Natural killer cell treated with Interleukin-12 subunit alpha and Interleukin-12 subunit beta and Interleukin-15 and Interleukin-18, amount 100 ng/mL, for 72 hours (primary cell): ENCODE measurements at regions not wholly inside any gene's neighbourhood (a gene's known extent, or its start where the extent isn't known, plus 50 kb on each side); places are given as distances from the start of the nearest gene placed in this dataset.

Experiments used
- ATAC-seq, 2 donors: fragments of 150-1000 bp; cut with Tn5 transposase in 1 of 2; sonication (Bioruptor Pico), chemical (Tn5 transposase) in 1 of 2; 2 replicates each; pipeline ENCODE4 v1.10.0; 2021
- DNase-seq: peaks from one replicate; pipeline ENCODE4 v3.0.0; 2022; ENCODE audit warnings: low spot score
- H3K27ac Mint-ChIP-seq, 2 donors: 1 replicate in 1 of 2; 2 replicates in 1 of 2; pipeline ENCODE4 v1.8.0; 2022; ENCODE audit warnings: mixed read lengths in 2 of 2, mild to moderate bottlenecking in 1 of 2, moderate library complexity in 1 of 2
- H3K27me3 Mint-ChIP-seq, 2 donors: 1 replicate in 1 of 2; 2 replicates in 1 of 2; pipeline ENCODE4 v1.8.0; 2022; ENCODE audit warnings: mixed read lengths in 2 of 2
- H3K36me3 Mint-ChIP-seq: one replicate; pipeline ENCODE4 v1.8.0; 2022; ENCODE audit warnings: mixed read lengths
- H3K4me1 Mint-ChIP-seq, 2 donors: 1 replicate in 1 of 2; 2 replicates in 1 of 2; pipeline ENCODE4 v1.8.0; 2022; ENCODE audit warnings: low read depth in 2 of 2, mixed read lengths in 2 of 2, mild to moderate bottlenecking in 1 of 2
- H3K4me3 Mint-ChIP-seq: one replicate; pipeline ENCODE4 v1.8.0; 2022; ENCODE audit warnings: mixed read lengths
- H3K9me3 Mint-ChIP-seq: 2 replicates; pipeline ENCODE4 v1.8.0; 2022; ENCODE audit warnings: mixed read lengths

- Mint-ChIP-seq H3K9me3 (no peaks in the 10 kb centered on the region), H3K4me1 (no peaks in the 10 kb centered on the region)
Measured at GRCh38 chr22:48440673-48441552, 1386.8 kb downstream of the BRD1 start.

GRCh38 chr22:48440176-48440575, 1387.5 kb downstream of the BRD1 start:
- H3K4me3 Mint-ChIP-seq, result no peak overlapping the region
- H3K27ac Mint-ChIP-seq, result no peak overlapping the region
- H3K36me3 Mint-ChIP-seq, result no peaks in the 10 kb centered on the region
- DNase-seq (no peak), ATAC-seq (no peak)
- H3K4me1 Mint-ChIP-seq, result no peaks in the 10 kb centered on the region
- H3K9me3 Mint-ChIP-seq, result no peaks in the 10 kb centered on the region
- peaks cover 0 to 7% of the 10 kb centered on the region in 2 donors for H3K27me3 Mint-ChIP-seq

More at GRCh38 chr22:48440673-48441552, 1386.8 kb downstream of the BRD1 start:
- ATAC-seq (no peak), DNase-seq (no peak)
- Mint-ChIP-seq H3K4me3 (no peak overlapping the region), H3K27ac (no peak overlapping the region), H3K27me3 (peaks cover 0 to 7% of the 10 kb centered on the region in 2 donors), H3K36me3 (no peaks in the 10 kb centered on the region)

GRCh38 chr22:48439560-48440135, 1388.0 kb downstream of the BRD1 start:
- Mint-ChIP-seq H3K36me3 (no peaks in the 10 kb centered on the region), H3K4me1 (no peaks in the 10 kb centered on the region), H3K4me3 (no peak overlapping the region), H3K27me3 (peaks cover 0 to 7% of the 10 kb centered on the region in 2 donors), H3K9me3 (no peaks in the 10 kb centered on the region), H3K27ac (no peak overlapping the region)
- DNase-seq (no peak), ATAC-seq (peak in 1 of 2 donors; percentile 40)

GRCh38 chr22:48438800-48439559, 1388.7 kb downstream of the BRD1 start:
- Mint-ChIP-seq H3K4me3 (no peak overlapping the region), H3K36me3 (no peaks in the 10 kb centered on the region), H3K27ac (no peak overlapping the region), H3K9me3 (no peaks in the 10 kb centered on the region), H3K27me3 (peaks cover 0 to 7% of the 10 kb centered on the region in 2 donors), H3K4me1 (no peaks in the 10 kb centered on the region)
- ATAC-seq, result no peak
- no peak for DNase-seq

GRCh38 chr22:48438096-48438495, 1389.6 kb downstream of the BRD1 start:
- H3K4me1 Mint-ChIP-seq, result no peaks in the 10 kb centered on the region
- peaks cover 0 to 7% of the 10 kb centered on the region in 2 donors for H3K27me3 Mint-ChIP-seq
- H3K4me3 Mint-ChIP-seq, result no peak overlapping the region
- DNase-seq (no peak), ATAC-seq (no peak)
- no peak overlapping the region for H3K27ac Mint-ChIP-seq
- no peaks in the 10 kb centered on the region for H3K36me3 Mint-ChIP-seq
- no peaks in the 10 kb centered on the region for H3K9me3 Mint-ChIP-seq

GRCh38 chr22:48436201-48436931, 1391.3 kb downstream of the BRD1 start:
- no peak overlapping the region for H3K4me3 Mint-ChIP-seq
- ATAC-seq (peak in 1 of 2 donors; percentile 2), DNase-seq (no peak)
- no peaks in the 10 kb centered on the region for H3K36me3 Mint-ChIP-seq
- peaks cover 0 to 7% of the 10 kb centered on the region in 2 donors for H3K27me3 Mint-ChIP-seq
- no peaks in the 10 kb centered on the region for H3K9me3 Mint-ChIP-seq
- no peak overlapping the region for H3K27ac Mint-ChIP-seq
- H3K4me1 Mint-ChIP-seq, result no peaks in the 10 kb centered on the region

GRCh38 chr22:48434868-48435250, 1392.8 kb downstream of the BRD1 start:
- H3K9me3 Mint-ChIP-seq, result no peaks in the 10 kb centered on the region
- no peak for ATAC-seq
- H3K27me3 Mint-ChIP-seq, result peaks cover 0 to 5% of the 10 kb centered on the region in 2 donors
- H3K4me1 Mint-ChIP-seq, result no peaks in the 10 kb centered on the region
- H3K36me3 Mint-ChIP-seq, result no peaks in the 10 kb centered on the region
- H3K27ac Mint-ChIP-seq, result no peak overlapping the region
- no peak for DNase-seq
- no peak overlapping the region for H3K4me3 Mint-ChIP-seq

GRCh38 chr22:48434156-48434867, 1393.4 kb downstream of the BRD1 start:
- H3K36me3 Mint-ChIP-seq, result no peaks in the 10 kb centered on the region
- no peaks in the 10 kb centered on the region for H3K4me1 Mint-ChIP-seq
- no peak overlapping the region for H3K27ac Mint-ChIP-seq
- no peak overlapping the region for H3K4me3 Mint-ChIP-seq
- H3K27me3 Mint-ChIP-seq, result peaks cover 0 to 5% of the 10 kb centered on the region in 2 donors
- ATAC-seq (no peak), DNase-seq (no peak)
- H3K9me3 Mint-ChIP-seq, result no peaks in the 10 kb centered on the region

- no peak overlapping the region for H3K4me3 Mint-ChIP-seq
- DNase-seq, result no peak
- no peak for ATAC-seq
Measured at GRCh38 chr22:48433647-48434046, 1394.0 kb downstream of the BRD1 start.

GRCh38 chr22:48432781-48433518, 1394.7 kb downstream of the BRD1 start:
- no peaks in the 10 kb centered on the region for H3K4me1 Mint-ChIP-seq
- no peak for ATAC-seq
- no peaks in the 10 kb centered on the region for H3K9me3 Mint-ChIP-seq

More at GRCh38 chr22:48433647-48434046, 1394.0 kb downstream of the BRD1 start:
- H3K9me3 Mint-ChIP-seq, result no peaks in the 10 kb centered on the region
- peaks cover 0 to 8% of the 10 kb centered on the region in 2 donors for H3K27me3 Mint-ChIP-seq
- H3K27ac Mint-ChIP-seq, result no peak overlapping the region
- no peaks in the 10 kb centered on the region for H3K4me1 Mint-ChIP-seq
- no peaks in the 10 kb centered on the region for H3K36me3 Mint-ChIP-seq

GRCh38 chr22:48431536-48432315, 1395.9 kb downstream of the BRD1 start:
- H3K4me1 Mint-ChIP-seq, result no peaks in the 10 kb centered on the region
- ATAC-seq (peak in 1 of 2 donors; percentile 22), DNase-seq (peak; percentile 23)
- no peak overlapping the region for H3K27ac Mint-ChIP-seq
- no peaks in the 10 kb centered on the region for H3K36me3 Mint-ChIP-seq
- H3K4me3 Mint-ChIP-seq, result no peak overlapping the region
- no peaks in the 10 kb centered on the region for H3K9me3 Mint-ChIP-seq
- H3K27me3 Mint-ChIP-seq, result peaks cover 0 to 3% of the 10 kb centered on the region in 2 donors

More at GRCh38 chr22:48432781-48433518, 1394.7 kb downstream of the BRD1 start:
- Mint-ChIP-seq H3K27ac (no peak overlapping the region), H3K36me3 (no peaks in the 10 kb centered on the region), H3K27me3 (peaks cover 0 to 7% of the 10 kb centered on the region in 2 donors), H3K4me3 (no peak overlapping the region)
- DNase-seq, result no peak

- H3K4me1 Mint-ChIP-seq, result no peaks in the 10 kb centered on the region
- no peaks in the 10 kb centered on the region for H3K9me3 Mint-ChIP-seq
- H3K36me3 Mint-ChIP-seq, result no peaks in the 10 kb centered on the region
- no peak overlapping the region for H3K4me3 Mint-ChIP-seq
- no peak for ATAC-seq
- H3K27me3 Mint-ChIP-seq, result peaks cover 0 to 3% of the 10 kb centered on the region in 2 donors
- H3K27ac Mint-ChIP-seq, result no peak overlapping the region
- peak; percentile 12 for DNase-seq
Measured at GRCh38 chr22:48431014-48431413, 1396.7 kb downstream of the BRD1 start.
